ENCODE measurements at regions not wholly inside any gene's neighbourhood (a gene's known extent, or its start where the extent isn't known, plus 50 kb on each side); places are given as distances from the start of the nearest gene placed in this dataset.

- Histone ChIP-seq H2BK15ac (ENCODE audit: low read depth, low read length) (no peak overlapping the region), H3K27me3 (ENCODE audit: control insufficient read depth, insufficient read depth, low read length) (peaks cover 2% of the 10 kb centered on the region), H3K79me1 (ENCODE audit: low read depth in 1 of 2, low read length in 2 of 2) (no peaks in the 10 kb centered on the region), H4K91ac (ENCODE audit: insufficient read depth, low read depth, low read length) (no peak overlapping the region), H3K56ac (ENCODE audit: extremely low read depth, insufficient read depth, low read length) (no peak overlapping the region), H2BK120ac (ENCODE audit: low read depth, low read length) (no peak overlapping the region), H4K8ac (ENCODE audit: low read depth in 2 of 2, low read length in 2 of 2) (no peak overlapping the region), H3K27ac (ENCODE audit: insufficient read depth, low read length) (no peak overlapping the region), H3K9me3 (ENCODE audit: control insufficient read depth, insufficient read depth, low read length) (no peaks in the 10 kb centered on the region), H2AK5ac (ENCODE audit: low read depth, low read length) (no peak overlapping the region), H3K18ac (ENCODE audit: low read depth, low read length) (no peak overlapping the region), H3K4me2 (ENCODE audit: low read depth, low read length) (no peak overlapping the region), H2AFZ (replicated peaks; ENCODE audit: low read length, poor library complexity) (no peak overlapping the region), H3K9me1 (ENCODE audit: insufficient read depth, low read length) (no peaks in the 10 kb centered on the region), H3K4ac (ENCODE audit: low read depth, low read length) (no peak overlapping the region), H3K23ac (ENCODE audit: low read depth, low read length) (no peak overlapping the region), H3K36me3 (ENCODE audit: control insufficient read depth, insufficient read depth, low read length) (no peaks in the 10 kb centered on the region), H3K4me1 (ENCODE audit: control insufficient read depth, insufficient read depth, low read length) (no peaks in the 10 kb centered on the region), H2BK20ac (ENCODE audit: low read depth, low read length) (no peak overlapping the region), H4K5ac (ENCODE audit: low read depth, low read length) (no peak overlapping the region), H3K9ac (ENCODE audit: low read depth, low read length) (no peak overlapping the region), H2BK5ac (ENCODE audit: low read depth, low read length, poor library complexity, severe bottlenecking) (no peak overlapping the region), H4K20me1 (ENCODE audit: insufficient read depth, low read length) (no peaks in the 10 kb centered on the region), H2AK9ac (replicated peaks; ENCODE audit: low read depth, low read length, poor library complexity) (no peak overlapping the region), H3K4me3 (ENCODE audit: insufficient read depth, low read depth, low read length) (no peak overlapping the region), H3K14ac (replicated peaks; ENCODE audit: low read depth, low read length) (no peak overlapping the region)
- no peak for TF ChIP-seq CTCF (conservative IDR thresholded peaks at IDR 0.05; ENCODE audit: low read depth, low read length)
- no peak for TF ChIP-seq RAD21 (IDR thresholded peaks at IDR 0.05; ENCODE audit: low read length)
- TF ChIP-seq RCOR1 (IDR thresholded peaks at IDR 0.05; ENCODE audit: insufficient replicate concordance, low read length) = no peak
- TF ChIP-seq FOS (IDR thresholded peaks at IDR 0.05; ENCODE audit: low read depth, low read length) = no peak
- ChIA-PET CTCF (interaction anchor here (1.1 to 1.2 kb wide), 2 partner anchors 16 to 24 kb away, joined by 3 read pairs; no protein-coding TSS in a partner anchor), POLR2A (ENCODE audit: unreplicated experiment) (no interaction called here)
- DNase-seq (no peak), ATAC-seq (ENCODE audit: low read depth) (no peak)
- WGBS, 2 experiments (ENCODE audit: extremely low coverage in 2 of 2, insufficient read length in 1 of 2) = 30% methylated on average over 1 of the region's 2 CpGs; no CpG with 5 or more reads in 1 of the 2 experiments
- BruUV-seq (replicated peaks) = no TSS peak
- intact Hi-C loops (cut with micrococcal nuclease) = no loop called here
- in situ Hi-C loops (cut with MboI; ENCODE audit: low sequenced_read_pairs) = no loop called here
- dilution Hi-C loops (cut with HindIII; ENCODE audit: low sequenced_read_pairs, unreplicated experiment) = no loop called here
Measured at GRCh38 chr11:43602670-43603069, 77.9 kb upstream of the HSD17B12 start.

Data from IMR-90 (cell line).